GM19463 (cell line): ENCODE measurements at regions not wholly inside any gene's neighbourhood (a gene's known extent, or its start where the extent isn't known, plus 50 kb on each side); places are given as distances from the start of the nearest gene placed in this dataset.

Experiments used
- ATAC-seq: cut with Tn5 transposase; IDR thresholded peaks from one replicate; pipeline ENCODE4 v1.9.1; 2021; ENCODE audit warnings: mild to moderate bottlenecking, moderate library complexity; ENCODE audit not compliant: unreplicated experiment

- peak; percentile 100 for ATAC-seq
Measured at GRCh38 chr4:81648576-81649275, 177.0 kb upstream of the RASGEF1B start.

GRCh38 chr4:81647388-81647787 lies 175.7 kb upstream of the RASGEF1B start:
- no peak for ATAC-seq

DNA sequence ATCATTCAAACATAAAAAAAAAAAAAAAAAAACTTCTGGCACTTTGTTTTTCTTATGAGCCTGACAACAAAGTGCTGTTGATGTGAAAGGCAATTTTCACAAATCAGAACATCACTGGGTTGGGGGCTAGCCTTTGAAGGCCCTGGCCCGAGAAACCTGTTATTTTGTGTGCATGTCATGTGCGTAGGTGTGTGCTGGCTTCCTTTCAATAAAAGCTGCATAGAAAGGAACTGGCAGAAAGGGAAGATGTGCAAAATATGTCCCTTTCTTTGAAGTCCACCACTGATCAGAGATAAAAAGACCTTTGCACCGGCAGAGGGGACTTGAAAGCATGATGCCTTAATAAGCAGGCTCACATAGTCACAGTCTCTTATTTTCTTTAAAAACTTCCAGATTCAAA lies 170.8 kb upstream of the RASGEF1B start:
- ATAC-seq, result no peak

DNA sequence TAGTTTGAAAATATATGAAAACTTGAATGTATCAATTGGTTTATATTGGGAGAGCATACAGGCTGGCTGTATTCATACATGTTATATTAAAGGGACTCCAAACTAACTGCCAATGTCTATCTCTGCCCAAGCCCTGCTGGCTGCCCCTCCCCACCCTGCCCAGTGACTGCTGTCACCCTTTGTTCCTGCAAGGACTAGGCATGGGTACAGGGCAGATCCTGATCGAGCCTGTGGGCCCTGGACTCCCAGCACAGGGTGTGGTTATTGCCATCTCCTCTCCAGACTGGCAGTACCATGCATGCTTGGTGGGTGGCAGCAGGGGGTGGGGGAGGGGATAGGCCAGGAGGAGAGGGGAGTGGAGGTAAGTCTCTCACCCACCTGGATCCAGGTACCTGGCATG lies 167.5 kb upstream of the RASGEF1B start:
- no peak for ATAC-seq

DNA sequence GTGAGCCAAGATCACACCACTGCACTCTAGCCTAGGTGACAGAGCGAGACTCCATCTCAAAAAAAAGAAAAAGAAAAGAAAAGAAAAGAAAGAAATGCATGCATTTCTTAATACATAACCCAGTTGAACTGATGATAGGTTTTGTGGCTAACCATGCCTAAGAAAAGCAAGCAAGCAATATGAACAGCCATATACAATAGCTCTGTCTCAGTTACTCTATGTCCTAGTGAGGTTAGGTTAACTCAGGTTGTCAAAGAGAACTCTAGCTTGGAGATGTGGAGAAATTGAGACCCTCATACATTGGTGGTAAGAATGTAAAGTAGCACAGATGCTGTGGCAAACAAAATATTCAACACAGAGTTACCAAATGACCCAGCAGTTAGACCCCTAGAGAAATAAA lies 167.0 kb upstream of the RASGEF1B start:
- no peak for ATAC-seq

GRCh38 chr4:81635739-81636138 lies 164.0 kb upstream of the RASGEF1B start:
- peak; percentile 87 for ATAC-seq

DNA sequence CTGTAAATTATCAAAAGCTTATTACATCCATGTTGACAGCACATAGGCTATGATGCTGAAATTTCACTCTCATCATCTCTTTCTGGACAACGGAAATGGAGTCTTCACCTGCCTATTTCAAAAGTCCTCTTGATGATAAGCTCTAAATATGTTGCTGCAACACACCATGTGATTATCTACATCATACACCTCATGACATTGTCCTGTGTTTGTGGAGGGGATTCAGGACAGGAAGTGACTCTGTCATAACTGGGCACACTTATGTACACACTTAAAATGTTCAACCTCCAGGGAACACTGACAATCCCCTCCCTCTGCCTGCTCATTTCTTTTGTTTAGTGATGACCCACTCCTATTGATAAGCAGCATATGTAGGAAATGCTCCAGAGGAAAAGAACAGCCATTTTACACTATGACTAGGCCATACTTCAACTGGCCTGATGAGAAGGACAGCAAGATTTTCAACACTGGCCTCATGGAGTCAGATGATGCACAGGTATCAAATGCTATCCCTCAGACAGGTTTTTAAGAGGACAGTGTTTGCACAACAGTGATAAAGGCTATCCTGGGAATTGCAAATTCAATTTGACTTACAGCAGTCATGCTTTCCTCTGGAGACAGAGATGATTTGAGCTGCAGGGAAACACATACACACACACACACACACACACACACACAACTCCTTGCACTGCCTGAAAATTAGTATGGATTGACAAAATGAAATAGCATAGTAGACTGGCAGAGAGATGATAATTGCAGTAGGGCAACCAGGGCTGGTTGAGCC lies 163.3 kb upstream of the RASGEF1B start:
- no peak for ATAC-seq

- no peak for ATAC-seq
Measured at GRCh38 chr4:81634165-81634564, 162.5 kb upstream of the RASGEF1B start.

DNA sequence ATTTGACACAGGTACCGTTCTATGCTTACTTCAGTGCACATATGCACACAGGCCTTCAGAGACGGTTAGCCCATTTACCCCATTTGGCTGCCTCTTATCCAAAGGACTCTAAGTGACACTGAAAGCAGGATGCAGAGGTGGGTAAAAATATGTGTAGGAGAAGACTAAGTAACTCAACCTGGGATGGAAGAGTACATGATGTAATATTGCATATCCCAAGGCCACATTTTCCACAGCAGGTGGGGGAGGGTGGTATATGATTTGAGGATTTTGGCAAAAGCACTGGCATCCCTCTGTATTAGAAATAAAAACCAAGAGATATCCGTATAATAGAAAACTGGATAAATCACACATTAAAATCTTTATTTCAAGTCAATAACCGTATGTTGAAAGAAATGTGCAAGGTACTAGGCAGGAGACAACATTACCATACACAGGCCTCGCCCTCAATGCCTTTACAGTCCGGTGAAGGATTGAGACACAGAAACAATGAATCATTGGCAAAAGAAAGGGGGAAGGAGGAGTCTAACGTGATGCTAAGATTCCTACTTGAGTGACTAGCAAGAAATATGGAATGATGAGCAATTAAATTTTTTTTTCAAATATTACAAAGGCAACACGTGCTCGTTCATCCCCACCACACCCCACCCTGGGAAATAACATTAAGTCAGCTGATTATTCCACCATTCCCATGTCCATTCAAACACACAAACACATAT lies 161.0 kb upstream of the RASGEF1B start:
- no peak for ATAC-seq

DNA sequence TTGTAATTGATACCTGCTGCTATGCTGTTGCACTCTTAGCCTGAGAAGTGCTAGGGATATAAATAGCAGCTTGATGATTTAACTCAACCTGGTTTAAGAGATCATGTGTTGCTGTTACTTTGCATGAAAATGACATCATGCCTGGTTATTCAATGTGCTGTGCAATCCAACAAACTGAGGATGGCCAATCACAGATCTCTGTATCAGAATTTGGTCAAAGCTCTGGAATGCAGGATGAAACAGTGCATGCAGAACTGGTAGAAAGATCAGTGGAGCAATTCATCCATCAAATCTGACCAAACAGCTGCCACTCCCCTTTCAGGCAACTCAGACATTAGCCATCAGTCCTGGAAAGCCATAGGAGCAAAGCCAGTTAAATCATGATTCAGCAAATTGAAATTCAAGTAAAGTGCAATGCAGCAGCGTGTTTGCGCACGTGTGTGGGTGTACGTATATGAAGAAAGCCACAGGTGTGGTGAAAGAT lies 160.3 kb upstream of the RASGEF1B start:
- no peak for ATAC-seq

GRCh38 chr4:81629366-81629765 lies 157.7 kb upstream of the RASGEF1B start:
- no peak for ATAC-seq

- peak; percentile 50 for ATAC-seq
Measured at GRCh38 chr4:81628489-81628888, 156.8 kb upstream of the RASGEF1B start.

GRCh38 chr4:81627590-81627989 lies 155.9 kb upstream of the RASGEF1B start:
- ATAC-seq, result no peak

DNA sequence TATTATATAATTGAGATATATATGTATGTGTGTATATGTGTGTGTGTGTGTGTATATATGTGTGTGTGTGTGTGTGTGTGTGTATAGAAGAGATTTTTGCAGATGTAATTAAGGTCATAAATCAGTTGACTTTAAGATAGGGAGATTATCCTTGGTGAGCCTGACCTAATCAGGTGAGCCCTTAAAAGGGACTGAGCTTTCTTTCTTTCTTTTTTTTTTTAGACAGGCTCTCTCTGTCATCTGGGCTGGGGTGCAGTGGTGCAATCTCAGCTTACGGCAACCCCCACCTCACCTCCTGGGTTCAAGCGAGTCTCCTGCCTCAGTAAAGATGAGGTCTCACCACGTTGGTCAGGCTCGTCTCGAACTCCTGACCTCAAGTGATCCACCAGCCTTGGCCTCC lies 155.1 kb upstream of the RASGEF1B start:
- ATAC-seq, result no peak

GRCh38 chr4:81625422-81626417 lies 154.0 kb upstream of the RASGEF1B start:
- no peak for ATAC-seq

GRCh38 chr4:81623434-81623833 lies 151.7 kb upstream of the RASGEF1B start:
- ATAC-seq, result no peak

DNA sequence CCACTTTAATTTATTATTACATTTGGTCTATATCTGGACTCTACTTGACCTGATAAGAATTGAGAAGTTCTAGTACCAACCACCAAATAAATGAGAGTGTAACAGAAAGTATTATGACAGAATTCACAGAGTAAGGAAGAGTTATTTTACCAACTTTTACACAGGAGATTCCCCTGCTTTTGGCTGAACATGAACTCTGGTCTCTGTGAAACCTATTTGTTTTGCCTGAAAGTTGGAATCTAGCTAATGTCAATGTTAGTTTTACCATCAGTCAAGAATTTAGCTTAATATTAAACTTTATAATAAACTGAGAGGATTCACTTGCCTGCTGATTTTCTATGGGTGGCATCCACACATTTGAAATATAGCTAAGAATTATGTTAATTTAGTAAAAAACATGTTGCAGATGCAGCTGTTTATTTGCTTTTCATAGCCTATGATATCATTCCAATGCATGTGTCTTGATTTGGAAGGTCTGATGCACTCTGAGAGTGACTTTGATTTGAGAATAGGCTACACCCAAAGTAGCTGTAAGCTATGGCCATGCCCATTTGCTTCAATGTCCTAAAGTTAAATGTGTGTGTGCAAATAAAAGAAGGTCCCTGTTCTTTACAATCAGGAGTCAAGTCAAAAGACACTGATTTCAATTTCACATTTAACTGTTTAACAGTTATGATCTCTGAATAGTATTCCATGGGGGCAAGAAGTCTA lies 150.9 kb upstream of the RASGEF1B start:
- ATAC-seq, result no peak

- no peak for ATAC-seq
Measured at GRCh38 chr4:81622028-81622427, 150.3 kb upstream of the RASGEF1B start.

DNA sequence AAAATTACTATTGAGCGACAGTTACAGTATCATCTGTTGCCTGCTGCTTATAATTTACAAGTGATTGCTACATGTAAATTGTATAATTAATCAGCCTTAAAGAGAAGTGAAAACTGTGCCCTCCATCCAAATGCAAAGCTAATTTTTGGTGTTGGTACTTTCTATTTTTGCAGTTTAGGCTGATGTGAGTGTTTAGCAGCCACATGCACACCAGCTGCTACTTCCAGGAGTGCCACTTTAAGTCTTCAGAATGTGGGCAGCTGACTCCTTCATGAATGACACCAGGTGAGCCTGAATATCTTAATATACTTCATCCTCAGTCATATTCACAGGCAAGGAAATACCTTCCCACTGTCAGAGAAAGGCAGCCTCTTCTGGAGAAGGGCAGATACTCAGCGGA lies 149.8 kb upstream of the RASGEF1B start:
- no peak for ATAC-seq

GRCh38 chr4:81620442-81620841 lies 148.7 kb upstream of the RASGEF1B start:
- ATAC-seq, result no peak
